ENCODE measurements at regions not wholly inside any gene's neighbourhood (a gene's known extent, or its start where the extent isn't known, plus 50 kb on each side); places are given as distances from the start of the nearest gene placed in this dataset.

DNA sequence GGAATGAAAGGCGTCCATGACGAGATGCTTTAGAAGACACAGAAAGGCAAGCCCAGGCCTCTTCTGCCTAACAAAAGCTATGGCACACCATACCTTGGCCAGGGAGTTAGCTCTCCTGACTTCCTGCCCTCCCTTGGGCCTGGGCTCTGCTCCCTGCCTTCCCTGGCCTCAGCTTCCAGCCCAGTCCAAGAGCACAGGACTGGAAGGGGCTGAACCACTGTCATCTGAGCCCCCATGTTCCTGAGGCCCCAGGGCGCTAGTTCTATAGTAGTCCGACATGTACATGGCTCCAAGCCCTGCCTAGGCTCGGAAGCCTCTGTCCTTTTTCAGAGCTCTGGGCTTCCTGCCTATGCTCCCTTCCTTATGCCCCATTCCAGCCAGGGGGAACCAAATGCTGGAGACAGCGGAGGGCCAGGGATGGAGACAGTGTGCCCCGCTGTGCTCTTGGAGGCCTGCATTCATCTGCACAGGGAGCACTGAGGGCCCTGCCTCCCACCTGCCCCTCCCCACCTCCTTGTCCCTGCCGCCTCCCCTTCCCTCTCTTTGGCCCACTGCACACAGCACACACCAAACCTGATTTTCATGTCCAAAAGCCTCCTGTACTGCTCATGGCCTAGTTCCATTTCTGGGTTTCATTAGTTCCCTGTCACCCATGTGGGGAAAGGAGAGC is 240.1 kb downstream of the RHOU start:
- Histone ChIP-seq H3K4me3 (no peak overlapping the region), H3K27me3 (no peaks in the 10 kb centered on the region), H3K27ac (no peak overlapping the region), H3K9me3 (no peaks in the 10 kb centered on the region), H3K4me1 (peaks cover 0 to 13% of the 10 kb centered on the region in 2 donors), H3K36me3 (no peaks in the 10 kb centered on the region)
- TF ChIP-seq, protein P1, sequence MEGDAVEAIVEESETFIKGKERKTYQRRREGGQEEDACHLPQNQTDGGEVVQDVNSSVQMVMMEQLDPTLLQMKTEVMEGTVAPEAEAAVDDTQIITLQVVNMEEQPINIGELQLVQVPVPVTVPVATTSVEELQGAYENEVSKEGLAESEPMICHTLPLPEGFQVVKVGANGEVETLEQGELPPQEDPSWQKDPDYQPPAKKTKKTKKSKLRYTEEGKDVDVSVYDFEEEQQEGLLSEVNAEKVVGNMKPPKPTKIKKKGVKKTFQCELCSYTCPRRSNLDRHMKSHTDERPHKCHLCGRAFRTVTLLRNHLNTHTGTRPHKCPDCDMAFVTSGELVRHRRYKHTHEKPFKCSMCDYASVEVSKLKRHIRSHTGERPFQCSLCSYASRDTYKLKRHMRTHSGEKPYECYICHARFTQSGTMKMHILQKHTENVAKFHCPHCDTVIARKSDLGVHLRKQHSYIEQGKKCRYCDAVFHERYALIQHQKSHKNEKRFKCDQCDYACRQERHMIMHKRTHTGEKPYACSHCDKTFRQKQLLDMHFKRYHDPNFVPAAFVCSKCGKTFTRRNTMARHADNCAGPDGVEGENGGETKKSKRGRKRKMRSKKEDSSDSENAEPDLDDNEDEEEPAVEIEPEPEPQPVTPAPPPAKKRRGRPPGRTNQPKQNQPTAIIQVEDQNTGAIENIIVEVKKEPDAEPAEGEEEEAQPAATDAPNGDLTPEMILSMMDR (IDR thresholded peaks at IDR 0.05) = no peak
- peak; percentile 16 for DNase-seq (ENCODE audit: low spot score)

DNA sequence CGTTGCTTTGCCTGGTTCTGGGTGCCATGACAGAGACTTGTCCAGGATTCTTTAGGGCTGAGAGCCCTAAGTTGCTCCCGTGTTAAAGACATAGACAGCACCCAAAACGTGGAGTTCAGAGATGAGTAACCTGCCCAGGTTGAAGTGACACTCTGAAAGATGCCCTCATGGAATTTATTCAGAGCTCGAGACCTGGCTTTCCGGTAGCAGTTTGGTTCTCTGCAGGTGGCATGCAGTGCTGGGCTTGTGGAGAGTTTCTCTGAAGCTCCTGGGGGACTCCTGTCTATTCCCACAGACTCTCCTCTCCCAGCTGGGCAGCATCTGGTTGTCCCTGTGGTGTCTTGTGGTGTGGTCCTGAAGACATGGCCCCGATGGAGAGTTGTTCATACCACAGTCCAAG is 241.0 kb downstream of the RHOU start:
- no peak for DNase-seq (ENCODE audit: low spot score)
- H3K9me3 ChIP-seq = no peaks in the 10 kb centered on the region
- no peak overlapping the region for H3K4me3 ChIP-seq
- TF ChIP-seq, protein P1 (IDR thresholded peaks at IDR 0.05) = no peak
- no peak overlapping the region for H3K27ac ChIP-seq
- no peaks in the 10 kb centered on the region for H3K27me3 ChIP-seq
- no peaks in the 10 kb centered on the region for H3K36me3 ChIP-seq
- H3K4me1 ChIP-seq = peaks cover 0 to 13% of the 10 kb centered on the region in 2 donors

DNA sequence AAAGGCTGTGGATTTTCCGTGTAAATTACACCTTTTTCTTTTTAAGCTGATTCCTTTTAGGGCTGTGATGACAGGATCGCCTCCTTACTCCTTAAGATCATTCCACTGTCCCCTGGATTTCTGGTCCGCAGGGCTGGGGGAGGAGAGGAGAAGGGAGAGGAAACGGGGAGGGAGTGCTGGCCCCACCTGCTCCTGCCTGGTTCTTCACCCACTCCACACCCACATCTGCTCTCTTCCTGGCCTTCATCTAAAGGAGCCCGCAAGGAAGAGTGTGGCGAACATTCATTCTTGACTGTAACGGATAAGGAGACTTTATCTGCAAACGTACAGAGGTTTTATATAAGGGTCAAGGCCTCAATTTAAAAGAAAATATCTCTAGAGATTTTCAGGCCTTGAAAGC is 242.0 kb downstream of the RHOU start:
- DNase-seq (ENCODE audit: low spot score) = peak; percentile 13
- Histone ChIP-seq H3K9me3 (no peaks in the 10 kb centered on the region), H3K27me3 (no peaks in the 10 kb centered on the region), H3K4me1 (peaks cover 0 to 13% of the 10 kb centered on the region in 2 donors), H3K27ac (no peak overlapping the region), H3K4me3 (no peak overlapping the region), H3K36me3 (no peaks in the 10 kb centered on the region)
- TF ChIP-seq, protein P1 (IDR thresholded peaks at IDR 0.05) = no peak

DNA sequence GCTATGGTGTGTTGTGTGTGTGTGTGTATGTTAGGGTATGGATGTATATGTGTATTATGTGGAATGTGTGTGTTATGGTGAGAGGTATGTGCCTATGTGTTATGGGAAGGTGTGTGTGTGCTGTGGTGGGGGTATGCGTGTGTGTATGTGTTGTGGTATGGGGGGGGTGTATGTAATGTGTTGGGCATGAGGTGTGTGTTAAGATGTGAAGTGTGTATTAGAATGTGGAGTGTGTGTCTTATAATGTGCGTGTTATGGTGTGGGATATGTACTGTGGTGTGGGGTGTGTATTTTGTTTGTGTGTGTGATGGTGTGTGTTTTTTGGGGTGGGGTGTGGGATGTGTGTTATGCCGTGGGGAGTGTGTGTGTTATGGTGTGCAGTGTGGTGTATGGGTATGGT is 242.5 kb downstream of the RHOU start:
- Histone ChIP-seq H3K36me3 (no peaks in the 10 kb centered on the region), H3K9me3 (no peaks in the 10 kb centered on the region), H3K4me3 (no peak overlapping the region), H3K4me1 (peaks cover 0 to 13% of the 10 kb centered on the region in 2 donors), H3K27me3 (no peaks in the 10 kb centered on the region), H3K27ac (no peak overlapping the region)
- TF ChIP-seq, protein P1 (IDR thresholded peaks at IDR 0.05) = no peak
- DNase-seq (ENCODE audit: low spot score) = no peak

DNA sequence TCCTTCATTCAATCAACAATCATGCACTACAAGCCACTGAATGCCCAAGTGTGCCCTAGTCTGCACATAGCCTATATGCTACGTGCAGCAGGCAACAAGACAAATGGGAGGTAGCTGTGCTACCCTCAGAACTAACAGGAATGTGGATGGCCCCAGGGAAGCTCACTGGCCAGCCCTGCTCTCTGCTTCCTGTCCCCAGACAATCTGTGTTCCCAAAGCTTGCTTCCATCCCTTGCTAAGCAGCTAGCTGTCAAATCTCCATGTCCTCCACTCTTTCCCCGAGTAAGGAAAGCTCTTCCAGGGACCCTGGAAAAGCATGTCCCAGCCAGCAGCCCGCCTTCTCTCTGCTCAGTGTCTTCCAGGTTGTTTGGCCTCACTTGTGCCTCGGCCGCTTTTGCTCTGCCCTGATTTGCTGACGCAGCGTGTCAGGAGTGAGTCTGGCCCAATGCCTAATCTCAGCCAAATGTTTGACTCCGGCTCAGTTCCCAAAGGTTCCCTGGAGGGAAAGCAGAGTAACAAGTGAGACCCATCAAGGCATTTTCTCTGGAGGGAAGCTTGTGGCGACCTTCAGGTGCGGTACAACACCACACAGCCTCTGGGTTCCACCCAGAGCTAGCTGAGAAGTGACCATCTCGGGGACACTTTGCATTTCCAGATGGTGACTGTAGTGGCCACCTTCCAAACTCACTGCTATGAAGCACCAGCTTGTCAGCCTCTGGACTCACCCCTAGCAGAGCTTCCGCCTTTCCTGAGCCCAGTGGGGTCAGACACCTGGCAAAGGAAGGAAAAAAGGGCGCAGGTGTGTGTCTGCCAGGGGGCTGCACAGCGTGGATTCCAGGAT is 243.4 kb downstream of the RHOU start:
- TF ChIP-seq, protein P1 (IDR thresholded peaks at IDR 0.05) = no peak
- peaks cover 0 to 13% of the 10 kb centered on the region in 2 donors for H3K4me1 ChIP-seq
- no peaks in the 10 kb centered on the region for H3K36me3 ChIP-seq
- H3K9me3 ChIP-seq = no peaks in the 10 kb centered on the region
- H3K27me3 ChIP-seq = no peaks in the 10 kb centered on the region
- no peak for DNase-seq (ENCODE audit: low spot score)
- no peak overlapping the region for H3K4me3 ChIP-seq
- no peak overlapping the region for H3K27ac ChIP-seq
